Osteoblast (primary cell): ENCODE measurements at regions not wholly inside any gene's neighbourhood (a gene's known extent, or its start where the extent isn't known, plus 50 kb on each side); places are given as distances from the start of the nearest gene placed in this dataset.

Source experiments
- DNase-seq: peaks from one replicate; pipeline ENCODE4 v3.0.0; 2011; ENCODE audit warnings: low spot score, mixed read lengths; ENCODE audit not compliant: insufficient read length; ENCODE audit errors: missing footprints
- H2AFZ ChIP-seq: 2 replicates; pipeline ENCODE4 v1.6.0; 2011; ENCODE audit warnings: mild to moderate bottlenecking, low read length
- H3K27ac ChIP-seq: 2 replicates; pipeline ENCODE4 v1.5.1; 2011; ENCODE audit warnings: mild to moderate bottlenecking, low read depth, low read length, moderate library complexity
- H3K27me3 ChIP-seq: 2 replicates; pipeline ENCODE4 v1.6.0; 2012; ENCODE audit warnings: mild to moderate bottlenecking, control low read depth, inconsistent platforms, low read length, moderate library complexity; ENCODE audit not compliant: insufficient read depth
- H3K36me3 ChIP-seq: 2 replicates; pipeline ENCODE4 v1.5.1; 2011; ENCODE audit warnings: mild to moderate bottlenecking, low read length, control low read depth, moderate library complexity; ENCODE audit not compliant: insufficient read depth
- H3K4me1 ChIP-seq: 2 replicates; pipeline ENCODE4 v1.5.1; 2011; ENCODE audit warnings: mild to moderate bottlenecking, low read length, control low read depth, moderate library complexity; ENCODE audit not compliant: insufficient read depth
- H3K4me2 ChIP-seq: 2 replicates; pipeline ENCODE4 v1.6.0; 2011; ENCODE audit warnings: mild to moderate bottlenecking, low read length; ENCODE audit not compliant: insufficient read depth
- H3K4me3 ChIP-seq: fragments of 200-600 bp; sonication (generic); 3 replicates; pipeline ENCODE4 v1.5.1; 2012; ENCODE audit warnings: mild to moderate bottlenecking, low read length, inconsistent platforms; ENCODE audit not compliant: insufficient read depth
- H3K79me2 ChIP-seq: 2 replicates; pipeline ENCODE4 v1.6.0; 2012; ENCODE audit warnings: mild to moderate bottlenecking, low read length, control low read depth, inconsistent platforms; ENCODE audit not compliant: insufficient read depth
- H3K9me3 ChIP-seq: 2 replicates; pipeline ENCODE4 v1.5.1; 2011; ENCODE audit warnings: low read depth, low read length, control low read depth
- H4K20me1 ChIP-seq: 2 replicates; pipeline ENCODE4 v1.6.0; 2012; ENCODE audit warnings: mild to moderate bottlenecking, low read length, control low read depth; ENCODE audit not compliant: insufficient read depth
- TF ChIP-seq, protein P1 (sequence below): IDR thresholded peaks from 2 replicates; pipeline ENCODE4 v1.5.1; 2011; ENCODE audit warnings: mild to moderate bottlenecking, low read depth, low read length, moderate library complexity; ENCODE audit errors: extremely low read depth

DNA sequence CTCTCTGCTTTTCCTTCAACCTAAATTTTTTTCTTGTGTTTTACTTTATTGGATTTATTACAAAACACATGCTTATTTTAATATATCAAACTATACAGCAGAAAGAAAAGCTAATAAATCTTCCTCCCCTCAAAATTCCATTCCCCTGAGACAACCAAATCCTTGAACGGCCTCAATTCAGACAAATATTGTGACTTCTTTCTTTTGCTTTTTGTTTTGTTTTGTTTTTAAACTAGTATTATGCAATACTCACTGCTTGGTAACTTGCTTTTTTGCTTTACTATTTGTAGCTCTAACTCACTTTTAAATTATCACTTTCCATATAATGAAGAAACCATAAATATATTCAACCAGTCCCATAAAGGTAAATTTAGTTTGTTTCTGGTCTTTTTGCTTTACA is 59.4 kb upstream of the CDK1 start:
- H3K27ac ChIP-seq = no peak overlapping the region
- no peaks in the 10 kb centered on the region for H3K36me3 ChIP-seq
- no peaks in the 10 kb centered on the region for H3K79me2 ChIP-seq
- no peak overlapping the region for H3K4me3 ChIP-seq
- no peaks in the 10 kb centered on the region for H3K27me3 ChIP-seq
- H3K4me2 ChIP-seq = no peak overlapping the region
- no peaks in the 10 kb centered on the region for H3K4me1 ChIP-seq
- no peak for DNase-seq
- H2AFZ ChIP-seq = no peak overlapping the region
- H4K20me1 ChIP-seq = no peaks in the 10 kb centered on the region
- TF ChIP-seq, protein P1, sequence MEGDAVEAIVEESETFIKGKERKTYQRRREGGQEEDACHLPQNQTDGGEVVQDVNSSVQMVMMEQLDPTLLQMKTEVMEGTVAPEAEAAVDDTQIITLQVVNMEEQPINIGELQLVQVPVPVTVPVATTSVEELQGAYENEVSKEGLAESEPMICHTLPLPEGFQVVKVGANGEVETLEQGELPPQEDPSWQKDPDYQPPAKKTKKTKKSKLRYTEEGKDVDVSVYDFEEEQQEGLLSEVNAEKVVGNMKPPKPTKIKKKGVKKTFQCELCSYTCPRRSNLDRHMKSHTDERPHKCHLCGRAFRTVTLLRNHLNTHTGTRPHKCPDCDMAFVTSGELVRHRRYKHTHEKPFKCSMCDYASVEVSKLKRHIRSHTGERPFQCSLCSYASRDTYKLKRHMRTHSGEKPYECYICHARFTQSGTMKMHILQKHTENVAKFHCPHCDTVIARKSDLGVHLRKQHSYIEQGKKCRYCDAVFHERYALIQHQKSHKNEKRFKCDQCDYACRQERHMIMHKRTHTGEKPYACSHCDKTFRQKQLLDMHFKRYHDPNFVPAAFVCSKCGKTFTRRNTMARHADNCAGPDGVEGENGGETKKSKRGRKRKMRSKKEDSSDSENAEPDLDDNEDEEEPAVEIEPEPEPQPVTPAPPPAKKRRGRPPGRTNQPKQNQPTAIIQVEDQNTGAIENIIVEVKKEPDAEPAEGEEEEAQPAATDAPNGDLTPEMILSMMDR = no peak
- no peaks in the 10 kb centered on the region for H3K9me3 ChIP-seq

DNA sequence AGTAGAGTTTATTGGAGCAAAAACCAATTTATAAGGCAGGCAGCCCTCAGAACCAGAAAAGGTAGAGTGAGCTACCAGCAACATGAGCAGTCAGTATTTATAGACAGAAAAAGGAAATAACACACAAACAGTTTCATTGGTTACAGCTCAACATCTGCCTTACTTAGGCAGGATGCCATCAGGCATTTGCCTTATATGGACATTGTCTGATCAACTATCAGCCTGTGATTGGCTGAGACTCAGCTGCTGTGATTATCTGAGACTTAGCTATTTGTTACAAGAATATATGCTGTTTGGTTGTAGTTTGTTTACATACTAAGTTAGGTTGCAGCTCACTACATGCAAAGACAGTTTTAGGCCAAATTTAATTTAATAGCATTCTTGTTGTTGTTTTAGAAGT is 60.4 kb upstream of the CDK1 start:
- TF ChIP-seq, protein P1 = no peak
- no peak overlapping the region for H3K4me3 ChIP-seq

DNA sequence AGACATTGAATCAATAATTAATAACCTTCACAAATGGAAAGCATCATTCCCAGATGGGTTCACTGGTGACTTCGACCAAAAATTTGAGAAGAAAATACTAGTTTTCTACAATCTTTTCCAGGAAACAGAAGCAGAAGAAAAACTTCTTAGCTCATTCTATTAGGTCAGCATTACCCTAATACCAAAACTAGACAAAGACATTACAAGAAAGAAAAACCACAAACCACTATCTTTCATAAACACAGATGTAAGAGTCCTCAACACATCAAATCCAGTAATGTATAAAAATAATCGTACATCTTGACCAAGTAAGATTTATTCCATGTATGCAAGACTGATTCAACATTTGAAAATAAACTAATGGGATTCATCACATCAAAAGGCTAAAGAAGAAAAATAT is 64.0 kb upstream of the CDK1 start:
- Histone ChIP-seq H3K4me1 (no peaks in the 10 kb centered on the region), H3K27me3 (no peaks in the 10 kb centered on the region), H3K79me2 (no peaks in the 10 kb centered on the region), H3K9me3 (no peaks in the 10 kb centered on the region), H3K4me3 (no peak overlapping the region), H3K27ac (no peak overlapping the region), H3K36me3 (no peaks in the 10 kb centered on the region), H3K4me2 (no peak overlapping the region), H2AFZ (no peak overlapping the region), H4K20me1 (no peaks in the 10 kb centered on the region)
- DNase-seq = no peak
- TF ChIP-seq, protein P1 = no peak

More for the DNA sequence above, 60.4 kb upstream of the CDK1 start:
- H2AFZ ChIP-seq = no peak overlapping the region
- H3K27me3 ChIP-seq = no peaks in the 10 kb centered on the region
- H3K9me3 ChIP-seq = no peaks in the 10 kb centered on the region
- no peak overlapping the region for H3K4me2 ChIP-seq
- H3K36me3 ChIP-seq = no peaks in the 10 kb centered on the region
- H3K27ac ChIP-seq = no peak overlapping the region
- no peaks in the 10 kb centered on the region for H3K79me2 ChIP-seq
- no peak for DNase-seq
- no peaks in the 10 kb centered on the region for H4K20me1 ChIP-seq
- no peaks in the 10 kb centered on the region for H3K4me1 ChIP-seq

DNA sequence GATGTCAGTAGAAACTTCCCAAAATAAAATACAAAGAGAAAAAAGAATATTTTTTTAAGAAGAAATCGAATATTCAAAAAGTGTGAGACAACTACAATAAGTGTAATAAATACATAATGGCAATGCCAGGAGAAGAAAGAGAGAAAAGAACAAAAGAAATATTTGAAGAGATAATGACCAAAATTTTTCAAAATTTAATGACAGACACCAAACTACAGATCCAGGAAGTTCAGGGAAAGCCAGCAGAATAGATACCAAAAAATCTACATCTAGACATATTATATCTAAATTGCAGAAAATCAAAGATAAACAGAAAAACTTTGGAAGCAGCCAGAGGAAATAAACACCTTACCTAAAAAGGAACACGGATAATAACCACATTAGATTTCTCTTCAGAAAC is 66.8 kb upstream of the CDK1 start:
- Histone ChIP-seq H3K27ac (no peak overlapping the region), H3K36me3 (no peaks in the 10 kb centered on the region), H3K4me1 (no peaks in the 10 kb centered on the region), H3K4me3 (no peak overlapping the region), H4K20me1 (no peaks in the 10 kb centered on the region), H2AFZ (no peak overlapping the region), H3K4me2 (no peak overlapping the region), H3K79me2 (no peaks in the 10 kb centered on the region), H3K9me3 (no peaks in the 10 kb centered on the region), H3K27me3 (peaks cover 3% of the 10 kb centered on the region)
- TF ChIP-seq, protein P1 = no peak
- DNase-seq = no peak
